HepG2 (cell line): ENCODE measurements at regions not wholly inside any gene's neighbourhood (a gene's known extent, or its start where the extent isn't known, plus 50 kb on each side); places are given as distances from the start of the nearest gene placed in this dataset.

ENCODE experiments used
- JUND ChIP-seq: sonication (generic); formaldehyde crosslinking; IDR thresholded peaks from 2 replicates; pipeline ENCODE4 v1.8.0; 2022; ENCODE audit warnings: mild to moderate bottlenecking, missing genetic modification reagents
- POGZ ChIP-seq: sonication (generic); formaldehyde crosslinking; IDR thresholded peaks from 2 replicates; pipeline ENCODE4 v1.4.0; 2020; ENCODE audit warnings: mild to moderate bottlenecking, missing genetic modification reagents
- PRDM4 ChIP-seq: sonication (generic); formaldehyde crosslinking; IDR thresholded peaks from 2 replicates; pipeline ENCODE4 v1.9.0; 2021; ENCODE audit warnings: missing genetic modification reagents, borderline replicate concordance
- TFDP2 ChIP-seq: sonication (generic); formaldehyde crosslinking; IDR thresholded peaks from 2 replicates; pipeline ENCODE4 v1.4.0; 2020; ENCODE audit warnings: missing genetic modification reagents
- ZHX2 ChIP-seq, 2 experiments: sonication (generic) in 1 of 2; formaldehyde crosslinking in 1 of 2; IDR thresholded peaks; 2 replicates each; pipeline versions ENCODE4 v1.6.1 to v1.9.0; 2014 to 2022; ENCODE audit warnings: antibody characterized with exemption in 1 of 2, borderline replicate concordance in 1 of 2, inconsistent platforms in 1 of 2, low read depth in 1 of 2, missing genetic modification reagents in 1 of 2
- ZNF124 ChIP-seq: sonication (generic); formaldehyde crosslinking; IDR thresholded peaks from 2 replicates; pipeline ENCODE4 v1.4.0; 2020; ENCODE audit warnings: missing genetic modification reagents
- ZNF446 ChIP-seq: sonication (generic); formaldehyde crosslinking; IDR thresholded peaks from 2 replicates; pipeline ENCODE4 v1.5.0; 2020; ENCODE audit warnings: mild to moderate bottlenecking, missing genetic modification reagents

GRCh38 chr3:170656284-170656683 lies 70.4 kb upstream of the SLC7A14 start (continued):
- TF ChIP-seq PRDM4 (CRISPR knock-in tag) (no peak), ZHX2 (IDR thresholded peaks at IDR 0.05; ENCODE audit: low read depth) (no peak), ZHX2 (CRISPR knock-in tag; IDR thresholded peaks at IDR 0.05; ENCODE audit: borderline replicate concordance) (no peak), TFDP2 (CRISPR knock-in tag) (no peak), ZNF446 (CRISPR knock-in tag) (no peak), ZNF124 (no peak), POGZ (CRISPR knock-in tag) (no peak), JUND (no peak)
